ENCODE measurements at regions not wholly inside any gene's neighbourhood (a gene's known extent, or its start where the extent isn't known, plus 50 kb on each side); places are given as distances from the start of the nearest gene placed in this dataset.
A peak's percentile ranks its signal among the peaks of the same experiment; 100 is the strongest.
"Not testable (repeated sequence)": the region's sequence is repeated elsewhere in the genome, so short reads cannot be mapped to it uniquely, and the experiment has no call there.

GRCh38 chr2:215889240-215889969 lies 123.9 kb downstream of the MREG start:
- not testable (repeated sequence) for DNase-seq

- DNase-seq: no peak
Observed at GRCh38 chr2:215888680-215889079, 124.7 kb downstream of the MREG start.

GRCh38 chr2:215887303-215887702 lies 126.0 kb downstream of the MREG start:
- DNase-seq: no peak

DNA sequence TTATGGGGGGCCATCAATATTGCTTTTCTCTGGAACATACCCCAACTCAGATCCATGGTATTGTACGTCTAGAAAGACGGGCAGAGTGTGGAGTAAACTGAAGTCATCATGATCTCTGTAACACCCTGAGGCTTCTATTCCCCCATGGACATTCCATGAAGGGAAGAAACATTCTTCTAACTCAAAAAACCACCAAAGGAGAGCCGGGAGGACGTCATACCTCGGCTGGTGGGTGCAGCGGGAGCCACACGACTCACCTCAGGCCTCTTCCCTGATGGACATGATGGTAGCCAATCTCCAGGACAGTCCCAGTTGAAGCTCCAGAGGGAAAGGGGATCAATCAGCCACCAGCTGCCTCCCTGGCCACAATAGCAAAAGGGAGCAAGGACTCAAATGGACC lies 127.3 kb downstream of the MREG start:
- DNase-seq: no peak

GRCh38 chr2:215885536-215885935 lies 127.8 kb downstream of the MREG start:
- no peak for DNase-seq

DNA sequence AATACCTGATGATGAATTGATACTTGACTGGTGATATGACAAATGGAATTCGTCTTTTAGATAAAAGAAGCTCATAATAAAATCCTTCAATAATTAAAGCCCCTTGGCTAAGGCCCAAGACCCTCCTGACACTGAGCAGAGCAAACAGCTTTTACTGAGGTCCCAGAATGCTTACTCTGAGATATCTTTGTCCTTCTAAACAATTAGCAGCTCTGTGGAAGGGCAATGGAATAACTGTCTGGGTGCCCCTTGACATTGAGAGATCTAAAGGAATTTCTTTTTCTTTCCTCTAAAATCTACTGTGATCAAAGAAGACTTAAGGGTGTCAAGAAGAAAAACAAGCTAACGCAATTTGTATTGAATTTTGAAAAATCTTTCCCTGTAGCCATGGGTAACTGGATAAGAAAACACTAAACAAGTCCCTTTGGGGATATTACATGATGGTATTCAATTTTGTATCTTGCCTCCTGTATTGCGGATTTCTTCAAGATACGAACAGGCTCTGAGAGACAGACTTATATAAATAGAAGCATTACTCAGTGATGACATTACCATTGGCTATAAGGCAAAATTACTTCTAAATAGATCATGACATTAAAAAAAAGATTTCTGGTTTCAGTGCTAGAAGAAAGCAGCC lies 128.8 kb downstream of the MREG start:
- no peak for DNase-seq

DNA sequence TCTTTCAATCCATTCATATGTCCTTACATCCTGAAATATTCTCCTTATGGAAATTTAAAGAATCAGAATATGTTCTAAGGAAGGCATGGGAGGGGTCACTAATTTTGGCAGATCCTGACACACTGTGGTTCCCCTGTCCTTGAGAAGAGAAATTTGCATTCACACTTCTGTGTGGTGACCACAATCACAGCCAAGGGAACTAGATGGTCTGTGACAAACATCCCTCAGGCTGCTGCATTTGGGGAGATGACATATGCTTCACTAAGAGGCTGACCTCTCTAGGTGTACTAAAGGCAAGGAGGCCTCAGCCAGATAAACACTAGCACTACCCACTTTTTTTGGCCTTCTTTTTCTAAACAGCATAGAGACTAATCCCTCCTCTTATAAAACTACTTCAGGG lies 129.6 kb downstream of the MREG start:
- DNase-seq: no peak

GRCh38 chr2:215882689-215883088 lies 130.7 kb downstream of the MREG start:
- no peak for DNase-seq

GRCh38 chr2:215881582-215881981 lies 131.8 kb downstream of the MREG start:
- no peak for DNase-seq

- DNase-seq: no peak
Observed at GRCh38 chr2:215880970-215881369, 132.4 kb downstream of the MREG start.

GRCh38 chr2:215879977-215880940 lies 133.1 kb downstream of the MREG start:
- no peak for DNase-seq

GRCh38 chr2:215879331-215879730 lies 134.0 kb downstream of the MREG start:
- DNase-seq: peak; percentile 30

DNA sequence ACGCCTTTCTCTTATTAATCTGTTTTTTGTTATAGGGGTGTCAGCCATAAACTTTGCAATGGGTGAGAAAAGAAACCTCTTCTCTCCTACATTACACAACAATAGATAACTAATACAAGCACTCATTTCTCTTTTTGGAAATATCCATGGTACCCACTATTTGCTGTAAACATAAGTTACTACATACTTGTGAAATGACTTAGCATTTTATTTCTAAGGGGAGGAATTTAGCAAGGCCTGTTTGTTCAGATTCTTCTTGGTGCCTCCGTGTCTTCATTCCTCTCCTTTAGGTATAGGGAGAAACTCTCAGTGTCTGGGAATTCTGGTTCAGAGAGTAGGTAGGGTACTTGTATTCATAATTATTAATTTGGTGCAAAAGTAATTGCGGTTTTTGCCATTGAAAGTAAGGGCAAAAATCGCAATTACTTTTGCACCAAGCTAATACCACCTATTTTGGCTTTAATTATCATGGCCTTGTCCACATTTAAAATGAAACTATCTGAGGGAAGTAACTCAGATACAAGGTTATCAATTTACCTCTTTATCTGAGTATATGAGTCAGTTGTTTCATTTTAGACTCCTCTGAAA lies 134.8 kb downstream of the MREG start:
- no peak for DNase-seq

GRCh38 chr2:215876937-215877238 lies 136.5 kb downstream of the MREG start:
- DNase-seq: no peak

GRCh38 chr2:215876139-215876936 lies 137.0 kb downstream of the MREG start:
- peak; percentile 31 for DNase-seq

- no peak for DNase-seq
Observed at GRCh38 chr2:215874418-215874817, 138.9 kb downstream of the MREG start.

GRCh38 chr2:215870986-215871385 lies 142.4 kb downstream of the MREG start:
- peak; percentile 76 for DNase-seq

DNA sequence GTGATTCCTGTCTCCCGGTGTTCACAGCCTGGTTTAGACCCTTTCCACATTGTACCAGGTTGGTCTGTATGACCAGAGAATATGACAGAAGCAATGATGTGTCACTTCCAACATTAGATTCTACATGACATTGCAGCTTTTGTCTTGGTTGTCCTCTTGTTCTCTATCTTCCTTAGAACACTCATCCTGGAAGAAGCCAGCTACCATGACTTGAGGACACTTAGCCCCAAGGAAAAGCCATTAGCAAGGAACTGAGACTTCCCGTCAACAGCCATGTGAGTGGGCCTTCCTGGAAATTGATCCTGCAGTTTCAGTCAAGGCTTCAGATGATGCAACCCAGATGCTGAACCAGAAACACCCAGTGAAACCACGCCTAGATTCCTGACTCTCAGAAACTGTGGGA lies 143.3 kb downstream of the MREG start:
- peak; percentile 89 for DNase-seq

GRCh38 chr2:215868846-215869543 lies 144.4 kb downstream of the MREG start:
- peak; percentile 15 for DNase-seq

DNA sequence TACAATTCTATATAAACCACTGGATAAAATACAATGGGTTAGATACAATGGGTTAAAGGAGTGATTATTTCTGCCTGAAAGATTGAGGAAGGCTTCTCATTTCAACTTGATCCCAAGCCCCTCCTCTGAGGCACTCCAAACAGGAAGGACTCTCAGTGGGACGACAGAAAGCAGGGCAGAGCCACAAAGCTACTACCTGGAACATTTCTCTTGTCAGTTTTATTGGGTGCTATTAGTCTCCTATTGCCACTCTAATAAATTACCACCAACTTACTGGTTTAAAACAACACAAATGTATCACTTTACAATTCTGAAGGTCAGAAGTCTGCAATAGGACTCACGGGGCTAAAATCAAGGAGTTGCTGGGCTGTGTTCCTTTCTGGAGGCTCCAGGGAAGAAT lies 146.7 kb downstream of the MREG start:
- no peak for DNase-seq

DNA sequence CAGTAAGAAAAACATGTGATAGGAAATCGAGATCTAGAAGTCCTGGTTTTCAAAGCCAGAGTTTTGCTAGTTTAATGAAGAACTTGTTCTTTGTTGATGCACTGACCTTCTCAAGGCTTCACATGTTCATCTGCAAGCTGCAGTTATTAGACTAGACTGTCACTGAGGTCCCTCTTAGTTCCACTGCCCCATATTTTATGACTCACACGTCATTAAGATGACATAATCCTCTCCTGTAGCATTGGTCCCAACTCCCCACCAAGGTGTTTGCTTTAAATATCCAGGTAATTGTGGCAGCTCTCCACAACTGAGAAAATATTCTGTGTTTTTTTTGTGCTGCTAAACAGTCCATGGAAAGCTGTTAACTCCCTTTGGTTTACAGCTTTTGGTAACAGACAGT lies 149.7 kb downstream of the MREG start:
- DNase-seq: peak; percentile 9

DNA sequence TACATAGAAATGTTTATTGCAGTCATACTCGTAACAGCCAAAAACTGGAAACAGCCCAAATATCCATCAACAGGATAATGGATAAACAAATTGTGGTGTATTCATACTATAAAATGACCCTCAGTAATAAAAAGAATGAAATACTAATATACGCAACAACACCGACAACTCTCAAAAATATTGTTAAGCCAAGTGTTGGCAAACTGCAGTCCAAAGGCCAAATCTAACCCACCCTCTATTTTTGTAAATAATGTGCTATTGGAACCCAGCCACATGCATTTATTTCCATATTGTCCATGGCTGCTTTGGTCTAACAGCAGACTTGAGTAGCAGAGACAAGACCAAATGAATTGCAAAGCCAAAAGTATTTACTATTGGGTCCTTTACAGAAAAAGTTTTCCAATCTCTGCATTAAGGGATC lies 151.0 kb downstream of the MREG start:
- no peak for DNase-seq
